Posterior cingulate gyrus (tissue), 11 donors: ENCODE measurements at regions not wholly inside any gene's neighbourhood (a gene's known extent, or its start where the extent isn't known, plus 50 kb on each side); places are given as distances from the start of the nearest gene placed in this dataset.
"Not testable (repeated sequence)": the region's sequence is repeated elsewhere in the genome, so short reads cannot be mapped to it uniquely, and the experiment has no call there.

Experiments
- DNase-seq, 10 donors: peaks; one replicate each; pipeline versions ENCODE4 v3.0.0 to v3.0.0-alpha.2; 2020 to 2021; ENCODE audit warnings: mixed read lengths in 3 of 10
- intact Hi-C: fragments of 100-400 bp; cut with DNase I; formaldehyde crosslinking; loops from one replicate; pipeline ENCODE4 v1.15.1; 2023

- no peak for DNase-seq
- intact Hi-C loops: no loop called here
Observed at GRCh38 chr1:30519201-30519763, 204.1 kb downstream of the MATN1 start.

- intact Hi-C loops: no loop called here
- DNase-seq: no peak
Observed at GRCh38 chr1:30518696-30519095, 204.7 kb downstream of the MATN1 start.

- no peak for DNase-seq
Observed at GRCh38 chr1:30518186-30518585, 205.2 kb downstream of the MATN1 start.

GRCh38 chr1:30517666-30518065, 205.7 kb downstream of the MATN1 start:
- intact Hi-C loops, DNase-seq: not testable (repeated sequence)

More at GRCh38 chr1:30518186-30518585, 205.2 kb downstream of the MATN1 start:
- intact Hi-C loops: no loop called here

DNA sequence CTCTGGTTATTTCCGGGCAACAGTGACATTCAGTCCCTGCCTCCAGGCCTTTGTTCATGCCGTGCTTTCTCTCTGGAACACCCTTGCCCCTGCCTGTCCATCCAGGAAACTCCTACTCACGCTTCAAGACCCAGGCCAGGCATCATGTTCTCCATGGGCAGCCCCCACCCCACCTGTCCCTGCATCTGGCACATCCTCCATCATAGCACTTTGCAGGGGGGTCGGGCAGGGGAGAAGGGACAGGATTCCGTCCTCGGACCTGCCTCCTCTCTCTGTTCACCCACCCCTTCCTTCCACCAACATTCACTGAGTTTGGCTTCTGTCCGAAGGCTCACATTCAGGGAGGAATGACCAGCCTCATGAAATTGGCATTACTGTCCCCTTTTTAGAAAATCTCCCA, 206.1 kb downstream of the MATN1 start:
- DNase-seq, intact Hi-C loops: not testable (repeated sequence)

DNA sequence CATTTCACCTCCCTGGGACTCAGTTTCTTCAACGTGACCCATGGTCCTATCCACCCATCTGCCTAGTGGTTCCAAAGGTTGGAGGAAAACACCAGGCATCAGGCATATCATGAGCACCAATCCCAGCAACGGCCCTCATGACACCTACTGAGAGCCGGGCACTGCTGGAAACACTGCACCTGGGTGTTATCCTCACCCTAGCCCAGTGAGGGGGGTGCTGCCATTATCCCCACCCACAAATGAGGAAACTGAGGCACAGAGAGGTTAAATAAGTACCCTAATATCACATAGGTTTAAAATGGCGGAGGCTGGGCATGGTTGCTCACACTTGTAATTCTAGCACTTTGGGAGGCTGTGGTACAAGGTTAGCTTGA, 206.9 kb downstream of the MATN1 start:
- intact Hi-C loops: no loop called here

GRCh38 chr1:30515755-30516484, 207.5 kb downstream of the MATN1 start:
- peak in 1 of 10 donors; percentile 27 for DNase-seq
- intact Hi-C loops: no loop called here

More for the DNA sequence above, 206.9 kb downstream of the MATN1 start:
- no peak for DNase-seq

GRCh38 chr1:30514945-30515344, 208.4 kb downstream of the MATN1 start:
- intact Hi-C loops: no loop called here
- peak in 1 of 10 donors; percentile 43 for DNase-seq

DNA sequence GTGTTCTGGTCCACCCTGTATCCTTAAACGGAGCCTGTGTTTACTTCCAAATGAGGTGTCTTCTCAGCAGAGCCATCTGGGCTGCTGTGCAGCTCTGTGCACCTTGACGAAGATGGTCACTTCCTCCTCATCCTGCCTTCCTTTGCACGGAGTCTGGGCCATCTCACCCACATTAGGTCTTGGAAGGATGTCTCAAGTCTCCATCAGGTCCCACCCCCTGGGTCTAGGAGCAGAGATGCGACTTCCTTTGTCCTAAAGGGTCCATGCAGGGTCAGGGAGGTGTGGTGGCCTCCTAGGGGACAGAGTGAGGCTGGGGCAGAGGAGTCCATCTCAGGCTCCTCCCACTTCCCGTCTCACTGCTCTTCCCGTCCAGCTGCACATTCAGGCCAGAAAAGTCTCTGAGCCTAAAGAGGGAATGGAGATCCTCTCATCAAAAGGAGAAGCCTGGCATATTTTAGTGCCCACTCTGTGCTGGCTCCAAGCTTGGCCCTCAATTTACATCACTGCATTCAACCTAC, 209.2 kb downstream of the MATN1 start:
- no peak for DNase-seq
- intact Hi-C loops: no loop called here

DNA sequence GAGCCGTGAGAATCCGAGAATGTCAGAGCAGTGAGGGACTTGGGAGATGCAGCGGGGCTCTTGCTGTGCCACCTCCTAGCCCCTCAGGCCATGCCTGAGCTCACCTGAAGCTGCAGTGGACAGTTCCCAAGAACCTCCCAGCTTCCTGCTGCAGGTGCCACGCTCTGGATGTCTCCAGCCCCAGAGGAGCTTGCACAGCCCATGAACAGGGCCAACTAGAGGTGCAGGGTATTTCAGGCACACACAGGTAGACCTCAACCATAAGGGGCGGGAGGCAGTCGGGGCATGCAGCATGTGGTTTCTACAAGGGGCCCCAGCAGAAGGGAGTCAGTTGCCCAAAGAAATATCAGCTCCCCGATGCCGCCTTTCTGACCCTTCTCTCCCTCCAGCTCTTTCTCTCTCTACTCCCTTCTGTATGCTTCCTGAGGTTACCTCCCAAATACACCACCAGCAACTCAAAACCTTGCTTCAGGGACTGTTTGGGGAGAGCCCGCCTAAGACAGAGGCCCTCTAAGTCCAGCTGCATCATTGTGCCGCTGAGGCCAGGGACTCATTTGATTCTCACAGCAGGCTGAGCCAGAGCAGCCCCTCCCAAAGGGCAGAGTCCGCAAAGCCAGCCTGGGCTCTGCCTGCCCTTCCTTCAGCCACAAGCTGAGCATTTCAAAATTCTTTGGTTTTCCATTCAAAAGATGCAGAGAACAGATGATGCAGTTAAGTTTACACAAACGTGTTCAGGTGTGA, 209.8 kb downstream of the MATN1 start:
- DNase-seq: no peak
- intact Hi-C loops: no loop called here

GRCh38 chr1:30512914-30513265, 210.5 kb downstream of the MATN1 start:
- DNase-seq: no peak
- intact Hi-C loops: no loop called here

DNA sequence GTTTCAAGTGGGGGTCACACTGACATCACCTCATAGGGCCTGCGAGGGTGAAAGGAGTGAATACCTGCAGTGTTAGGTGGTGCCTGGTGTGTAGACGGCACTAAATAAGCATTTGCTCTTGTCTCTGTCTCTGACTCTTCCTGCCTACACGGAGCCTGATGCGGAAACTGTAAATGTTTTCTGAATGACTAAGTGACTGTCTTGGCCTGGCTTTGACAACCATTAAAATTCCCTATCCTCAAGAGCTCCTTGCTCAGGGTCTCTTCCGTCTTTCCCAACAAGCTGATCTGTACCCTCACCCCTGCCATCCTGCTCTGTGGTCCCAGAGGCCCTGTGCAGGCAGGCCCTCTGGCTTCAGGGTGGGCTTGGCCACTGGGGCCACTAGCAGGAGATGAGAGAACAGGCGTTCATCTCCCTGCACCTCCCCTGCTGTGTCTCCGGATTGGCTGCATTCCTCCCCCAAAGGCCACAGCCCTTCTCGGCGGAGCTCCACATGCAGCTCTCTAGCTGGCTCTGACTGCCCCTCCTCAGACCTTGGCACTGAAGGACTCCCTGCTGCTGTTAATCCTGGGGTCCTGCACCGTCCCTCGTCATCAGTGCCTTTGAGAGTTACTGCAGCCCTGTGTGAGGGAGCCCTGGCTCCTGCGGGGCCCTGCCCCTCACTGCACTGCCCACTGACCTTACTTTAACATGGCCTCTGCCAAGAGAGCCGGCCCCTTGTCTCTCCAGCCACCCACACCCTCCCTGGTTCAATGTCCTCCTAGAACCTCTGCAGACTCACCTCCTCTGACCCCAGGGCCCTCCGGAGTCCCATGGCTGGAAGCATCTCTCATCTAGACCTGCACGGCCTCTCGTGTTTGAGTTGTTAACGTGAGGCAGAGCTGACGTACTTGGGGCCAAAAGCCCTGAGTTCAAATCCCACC, 211.1 kb downstream of the MATN1 start:
- intact Hi-C loops: no loop called here
- no peak for DNase-seq

DNA sequence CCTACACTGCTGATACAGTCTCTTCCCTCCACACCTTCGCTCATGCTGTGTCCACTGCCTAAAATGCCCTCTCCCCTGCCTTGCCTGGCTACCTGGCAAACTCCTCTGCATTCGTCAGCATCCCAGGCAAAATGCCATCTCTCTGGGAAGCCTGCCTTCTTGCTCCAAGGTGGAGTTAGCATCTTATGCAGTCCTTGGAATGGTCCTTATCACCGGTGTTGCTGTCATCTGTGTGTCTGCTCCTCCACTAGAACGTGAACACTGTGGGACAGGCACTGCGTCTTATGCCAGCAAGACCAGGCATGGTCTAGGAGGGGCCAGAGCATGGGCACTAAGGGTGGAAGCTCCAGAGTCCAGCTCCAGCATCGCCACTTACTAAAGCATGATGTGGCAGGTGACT, 211.8 kb downstream of the MATN1 start:
- intact Hi-C loops: no loop called here
- DNase-seq: no peak

GRCh38 chr1:30511106-30511505, 212.3 kb downstream of the MATN1 start:
- no peak for DNase-seq
- intact Hi-C loops: no loop called here

DNA sequence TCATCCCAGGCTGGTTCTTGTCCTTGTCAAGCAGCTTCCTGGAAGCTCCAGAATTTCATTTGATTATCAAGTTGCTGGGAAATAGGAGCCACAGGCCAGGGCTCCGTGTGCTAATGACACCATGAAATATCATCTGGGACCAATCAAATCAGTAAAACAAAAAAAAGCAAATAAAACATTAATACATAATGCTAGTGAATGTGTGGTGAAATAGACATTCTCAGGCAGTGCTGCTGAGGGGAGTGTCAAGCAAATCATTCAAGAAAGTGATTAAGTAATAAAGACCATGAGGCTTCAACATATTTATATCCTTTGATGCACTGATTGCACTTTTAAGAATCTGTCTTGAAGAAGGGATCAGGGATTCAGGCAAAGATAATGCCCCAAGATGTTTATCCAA, 213.7 kb downstream of the MATN1 start:
- no peak for DNase-seq
- intact Hi-C loops: no loop called here

DNA sequence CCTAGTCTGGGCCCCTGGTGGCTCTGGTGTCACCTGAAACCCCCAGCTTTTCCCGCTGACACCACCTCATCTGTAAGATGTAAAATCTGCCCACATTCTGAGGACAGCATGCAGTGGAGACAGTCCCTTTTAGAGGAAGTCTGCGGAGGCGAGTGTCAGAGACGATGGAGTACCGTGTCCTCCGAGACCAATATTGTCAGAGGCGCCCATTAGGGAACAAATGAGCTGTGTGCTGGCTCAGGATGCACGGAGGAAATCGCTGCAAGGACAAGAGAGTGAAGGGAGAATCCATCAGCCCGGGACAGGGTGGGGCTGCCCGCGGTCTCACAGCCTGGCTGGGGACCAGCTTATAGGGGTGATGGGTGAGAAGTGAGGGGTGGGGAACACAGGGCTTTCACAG, 214.8 kb downstream of the MATN1 start:
- DNase-seq: peak in 1 of 10 donors; percentile 75
- intact Hi-C loops: no loop called here

- no peak for DNase-seq
- intact Hi-C loops: no loop called here
Observed at GRCh38 chr1:30508175-30508448, 215.3 kb downstream of the MATN1 start.

GRCh38 chr1:30507401-30508174, 215.8 kb downstream of the MATN1 start:
- DNase-seq: no peak
- intact Hi-C loops: no loop called here

DNA sequence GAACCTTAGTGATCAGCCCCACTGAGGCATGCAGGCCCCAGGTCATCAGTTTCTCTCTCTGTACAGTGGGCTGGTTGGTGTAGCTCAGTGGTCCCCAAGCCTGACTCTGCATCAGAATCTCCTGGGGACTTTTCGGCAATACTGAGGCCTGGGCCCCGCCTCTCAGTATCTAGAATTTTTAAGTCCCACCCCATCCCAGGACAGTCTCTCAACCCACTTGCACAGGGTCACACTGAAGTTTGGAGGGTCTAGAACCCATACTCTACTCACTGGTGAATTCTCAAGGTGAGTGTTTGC, 216.4 kb downstream of the MATN1 start:
- no peak for DNase-seq
- intact Hi-C loops: no loop called here

GRCh38 chr1:30506291-30507015, 216.9 kb downstream of the MATN1 start:
- intact Hi-C loops: no loop called here
- peak in 1 of 10 donors; percentile 67 for DNase-seq
